Stimulated activated CD4-positive, alpha-beta T cell treated with anti-CD3 and anti-CD28 coated beads, Interleukin-4, amount 100 ng/mL, for 4 hours (primary cell): ENCODE measurements at regions not wholly inside any gene's neighbourhood (a gene's known extent, or its start where the extent isn't known, plus 50 kb on each side); places are given as distances from the start of the nearest gene placed in this dataset.
"Not testable (repeated sequence)": the region's sequence is repeated elsewhere in the genome, so short reads cannot be mapped to it uniquely, and the experiment has no call there.

ENCODE experiments used
- DNase-seq, 2 experiments: peaks; one replicate each; pipeline ENCODE4 v3.0.0-alpha.2; 2020

GRCh38 chr3:94737116-94737515 lies 674.3 kb downstream of the NSUN3 start:
- DNase-seq = no peak

GRCh38 chr3:94739420-94739819 lies 676.6 kb downstream of the NSUN3 start:
- no peak for DNase-seq

- no peak for DNase-seq
Observed at GRCh38 chr3:94758751-94759150, 695.9 kb downstream of the NSUN3 start.

GRCh38 chr3:94772402-94772801 lies 709.5 kb downstream of the NSUN3 start:
- no peak for DNase-seq

GRCh38 chr3:94775746-94776145 lies 712.9 kb downstream of the NSUN3 start:
- DNase-seq = no peak

- no peak for DNase-seq
Observed at GRCh38 chr3:94776401-94776915, 713.6 kb downstream of the NSUN3 start.

- DNase-seq = no peak
Observed at GRCh38 chr3:94778289-94778688, 715.4 kb downstream of the NSUN3 start.

GRCh38 chr3:94778814-94779494 lies 716.1 kb downstream of the NSUN3 start:
- DNase-seq = no peak

GRCh38 chr3:94779699-94780098 lies 716.8 kb downstream of the NSUN3 start:
- no peak for DNase-seq

GRCh38 chr3:94784274-94784673 lies 721.4 kb downstream of the NSUN3 start:
- no peak for DNase-seq

- no peak for DNase-seq
Observed at GRCh38 chr3:94787066-94787465, 724.2 kb downstream of the NSUN3 start.

- no peak for DNase-seq
Observed at GRCh38 chr3:94787734-94788270, 724.9 kb downstream of the NSUN3 start.

GRCh38 chr3:94794563-94794962 lies 731.7 kb downstream of the NSUN3 start:
- DNase-seq = no peak

GRCh38 chr3:94799420-94800060 lies 736.7 kb downstream of the NSUN3 start:
- no peak for DNase-seq

- DNase-seq = no peak
Observed at GRCh38 chr3:94811836-94812235, 749.0 kb downstream of the NSUN3 start.

- DNase-seq = no peak
Observed at GRCh38 chr3:94821241-94821640, 758.4 kb downstream of the NSUN3 start.

- no peak for DNase-seq
Observed at GRCh38 chr3:94822298-94822697, 759.4 kb downstream of the NSUN3 start.

- not testable (repeated sequence) for DNase-seq
Observed at GRCh38 chr3:94846251-94846650, 783.4 kb downstream of the NSUN3 start.

- no peak for DNase-seq
Observed at GRCh38 chr3:94862703-94863102, 799.8 kb downstream of the NSUN3 start.

GRCh38 chr3:94869059-94869547 lies 806.2 kb downstream of the NSUN3 start:
- DNase-seq = no peak

- DNase-seq = no peak
Observed at GRCh38 chr3:94873751-94874150, 810.9 kb downstream of the NSUN3 start.

- no peak for DNase-seq
Observed at GRCh38 chr3:94875149-94875548, 812.3 kb downstream of the NSUN3 start.

GRCh38 chr3:94887065-94887464 lies 824.2 kb downstream of the NSUN3 start:
- no peak for DNase-seq

GRCh38 chr3:94896994-94897393 lies 834.1 kb downstream of the NSUN3 start:
- no peak for DNase-seq
